NCI-H82 (cell line): ENCODE measurements at regions not wholly inside any gene's neighbourhood (a gene's known extent, or its start where the extent isn't known, plus 50 kb on each side); places are given as distances from the start of the nearest gene placed in this dataset.
A peak's percentile ranks its signal among the peaks of the same experiment; 100 is the strongest.

Experiments used
- DNase-seq: peaks from one replicate; lab custom pipeline; 2025; lab: John Stamatoyannopoulos, UW

- DNase-seq: no peak
Observed at GRCh38 chr13:104034891-104035290, 968.7 kb upstream of the SLC10A2 start.

GRCh38 chr13:104025303-104025702 lies 959.1 kb upstream of the SLC10A2 start:
- no peak for DNase-seq

DNA sequence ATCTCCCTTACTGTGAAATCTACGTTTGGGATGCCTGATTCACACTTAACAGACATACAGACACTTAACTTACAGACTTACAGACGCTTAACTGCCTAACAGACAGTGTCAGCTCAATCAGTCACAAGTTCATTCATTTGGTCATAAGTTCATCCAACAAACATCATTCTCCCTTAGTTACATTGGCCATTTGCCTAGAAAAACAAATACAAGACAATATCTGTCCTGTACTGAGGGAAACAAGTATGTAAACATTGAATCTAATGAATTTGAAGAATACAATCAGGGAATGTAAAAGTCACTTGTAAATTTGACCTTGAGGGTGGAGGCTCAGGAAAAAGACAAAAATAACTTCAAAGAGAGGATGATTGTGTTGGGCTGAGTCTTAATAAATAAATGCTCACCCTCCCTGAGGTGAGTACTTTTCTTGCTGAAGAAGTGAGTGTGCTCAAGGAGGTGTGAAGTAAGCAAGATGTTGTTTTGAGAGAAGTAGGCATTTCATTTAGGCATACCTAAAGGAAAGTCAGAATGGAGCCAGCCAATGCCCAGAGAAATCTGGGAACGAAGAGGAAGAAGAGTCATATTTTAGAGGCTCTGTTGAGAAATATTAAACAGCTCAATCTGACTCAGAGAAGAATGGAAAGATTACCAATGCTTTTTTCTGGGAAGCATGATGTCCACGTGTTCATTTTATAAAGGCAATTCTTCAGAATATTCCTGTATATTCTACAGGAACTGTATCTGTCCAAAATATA lies 958.4 kb upstream of the SLC10A2 start:
- no peak for DNase-seq

- no peak for DNase-seq
Observed at GRCh38 chr13:104021806-104022397, 955.7 kb upstream of the SLC10A2 start.

- DNase-seq: no peak
Observed at GRCh38 chr13:104017317-104017716, 951.1 kb upstream of the SLC10A2 start.

GRCh38 chr13:104015646-104016396 lies 949.6 kb upstream of the SLC10A2 start:
- no peak for DNase-seq

DNA sequence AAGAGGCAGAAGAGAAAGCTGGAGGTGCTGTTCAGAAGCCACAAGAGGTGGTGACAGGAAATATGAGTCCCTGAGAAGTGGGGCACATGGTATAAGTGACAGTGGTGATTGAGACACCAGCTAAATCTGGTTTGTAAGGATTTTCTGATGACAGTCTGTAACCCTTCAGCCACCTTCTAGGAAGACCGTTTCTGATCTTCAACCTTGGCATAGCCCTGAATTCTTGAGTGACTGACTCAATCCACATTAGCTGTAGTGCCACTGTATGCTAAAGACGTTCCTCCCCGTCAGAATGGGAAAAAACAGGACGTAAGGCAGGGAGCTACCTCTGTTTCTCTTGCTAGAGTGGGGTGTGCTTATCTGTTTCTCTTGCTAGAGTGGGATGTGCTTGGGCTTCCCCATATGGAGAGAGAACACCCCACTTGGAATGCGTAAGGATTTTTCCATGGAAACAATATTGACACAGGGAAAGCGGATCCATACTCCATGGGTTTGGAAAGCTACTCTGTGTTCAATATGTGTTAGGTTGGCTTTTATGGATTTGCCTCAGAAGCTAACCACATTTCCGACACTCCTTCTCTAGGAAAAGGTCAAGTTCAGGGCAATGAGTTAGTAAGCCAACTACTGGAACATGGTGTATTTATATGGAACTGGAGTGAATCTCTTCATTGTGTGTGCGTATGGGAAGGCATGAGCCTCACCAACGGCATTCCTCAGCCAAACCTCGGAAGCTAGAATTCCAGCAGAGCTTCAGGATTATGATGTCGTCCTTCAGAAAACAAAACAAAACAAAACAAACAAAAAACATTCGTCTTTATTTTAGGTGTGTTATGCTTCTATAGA lies 948.8 kb upstream of the SLC10A2 start:
- no peak for DNase-seq

DNA sequence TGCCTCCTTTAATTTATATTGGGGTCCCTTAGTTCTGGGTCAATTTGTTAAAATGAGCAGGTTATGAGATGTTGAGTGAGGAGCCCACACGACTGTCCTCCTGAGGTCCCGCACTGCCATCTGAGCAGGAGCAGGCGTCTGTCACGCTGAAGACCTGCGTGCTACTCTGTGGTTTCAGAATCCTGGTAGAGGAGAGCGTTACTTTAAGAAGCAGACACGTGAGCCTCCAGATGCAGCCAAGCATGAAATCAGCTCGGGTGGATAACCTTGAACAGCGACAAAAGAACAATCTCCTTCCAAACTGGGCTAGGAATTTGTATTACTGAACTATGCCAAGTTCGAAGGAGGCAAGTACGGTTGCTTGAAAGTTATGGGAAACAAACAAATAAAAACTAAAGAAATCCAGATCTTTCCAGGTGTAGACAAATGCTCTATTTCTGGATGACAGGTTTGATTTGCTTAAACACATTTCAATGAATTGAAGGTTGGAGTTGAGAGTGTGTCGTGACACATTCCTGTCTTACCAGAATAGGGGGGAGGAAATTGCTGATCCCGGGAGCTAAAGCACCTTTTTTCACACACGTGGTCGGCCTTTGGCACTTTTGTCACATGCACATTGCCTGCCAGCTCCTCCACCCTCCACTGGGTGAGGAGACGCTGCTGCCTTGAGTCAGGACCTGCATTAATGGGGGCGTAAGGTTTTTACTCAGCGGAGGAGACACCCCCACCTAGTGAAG lies 945.5 kb upstream of the SLC10A2 start:
- peak; percentile 94 for DNase-seq

DNA sequence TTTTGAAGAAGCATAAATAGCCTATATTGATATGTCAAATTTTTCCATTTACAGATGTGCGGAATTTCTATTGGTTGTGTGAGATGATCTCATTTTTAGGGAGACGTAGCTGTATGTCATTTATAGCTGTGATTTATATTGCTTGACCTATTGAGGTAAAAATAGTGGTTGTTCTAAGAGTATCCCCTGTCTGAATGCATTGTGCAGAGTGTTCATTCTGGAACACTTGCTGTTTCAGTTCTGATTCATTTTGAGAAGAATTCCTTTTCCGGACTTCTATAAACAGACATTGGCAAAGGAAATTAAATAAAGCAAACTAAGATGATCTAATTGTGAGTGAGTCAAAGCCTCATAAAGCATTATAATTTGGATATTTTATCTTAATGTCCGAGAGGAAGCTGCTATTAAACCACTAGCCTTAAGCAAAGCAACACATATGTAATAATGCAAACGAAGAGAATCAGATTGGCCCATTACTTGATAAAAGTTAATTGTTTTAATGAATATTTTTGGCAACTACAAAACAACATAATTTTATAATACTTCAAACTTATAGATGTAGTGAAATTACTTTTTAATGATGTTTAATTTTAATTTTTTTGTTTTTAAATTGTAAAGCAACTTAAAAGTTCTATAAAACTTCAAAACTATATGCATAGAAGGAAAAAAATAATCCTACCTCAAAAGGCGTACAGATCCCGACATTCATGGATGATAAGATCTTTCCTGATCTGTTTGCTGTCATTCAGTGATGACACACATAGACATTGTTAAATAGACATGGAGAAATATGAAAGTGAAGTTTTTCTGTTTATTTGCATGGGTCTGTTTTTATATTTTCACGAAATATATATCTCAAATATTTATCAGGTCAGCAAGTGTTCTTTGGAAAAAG lies 942.6 kb upstream of the SLC10A2 start:
- no peak for DNase-seq

DNA sequence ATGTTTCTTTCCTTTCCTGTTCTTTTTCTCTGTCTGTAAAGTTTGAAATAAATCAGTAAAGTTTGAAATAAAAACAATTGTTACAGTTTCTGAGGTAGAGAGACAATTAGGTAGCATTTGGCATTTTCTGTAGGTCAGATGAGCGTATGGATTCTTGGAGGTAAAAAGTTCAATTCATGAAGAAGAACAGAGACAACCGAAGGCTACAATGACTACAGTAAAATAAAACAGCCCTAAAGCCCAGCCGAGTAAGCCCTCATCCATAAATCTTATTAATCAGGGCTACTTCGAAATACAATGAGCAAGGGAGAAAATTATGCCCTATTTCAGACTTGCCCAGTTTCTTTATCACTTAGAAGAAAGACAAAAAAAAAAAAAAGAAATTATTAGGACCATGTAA lies 941.9 kb upstream of the SLC10A2 start:
- DNase-seq: peak; percentile 34

DNA sequence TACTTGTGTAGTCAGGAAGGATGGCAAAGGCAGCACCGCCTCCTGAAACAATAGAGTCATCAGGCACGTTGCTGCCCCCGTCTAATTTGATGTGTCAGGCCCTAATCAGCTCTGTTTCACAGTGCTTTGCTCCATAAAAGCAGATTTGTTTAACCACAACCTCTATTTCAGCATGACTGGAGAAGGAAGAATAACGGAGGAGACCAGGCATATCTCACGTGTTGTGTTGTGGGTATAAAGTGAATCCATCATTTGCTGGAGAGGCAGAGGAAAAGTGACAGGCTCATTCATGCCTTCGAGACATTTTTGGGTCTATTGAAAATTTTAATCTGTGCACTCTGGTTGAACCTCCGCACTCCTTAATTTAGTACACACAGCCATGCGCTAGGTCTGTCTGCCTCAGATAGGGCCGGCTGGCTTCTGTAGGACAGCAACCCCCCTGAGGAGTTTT lies 940.4 kb upstream of the SLC10A2 start:
- peak; percentile 50 for DNase-seq

GRCh38 chr13:104004572-104004971 lies 938.4 kb upstream of the SLC10A2 start:
- no peak for DNase-seq

- no peak for DNase-seq
Observed at GRCh38 chr13:104002216-104002615, 936.0 kb upstream of the SLC10A2 start.

GRCh38 chr13:104001766-104002165 lies 935.5 kb upstream of the SLC10A2 start:
- DNase-seq: no peak

GRCh38 chr13:103996733-103997132 lies 930.5 kb upstream of the SLC10A2 start:
- DNase-seq: no peak

- DNase-seq: no peak
Observed at GRCh38 chr13:103983948-103984347, 917.7 kb upstream of the SLC10A2 start.

DNA sequence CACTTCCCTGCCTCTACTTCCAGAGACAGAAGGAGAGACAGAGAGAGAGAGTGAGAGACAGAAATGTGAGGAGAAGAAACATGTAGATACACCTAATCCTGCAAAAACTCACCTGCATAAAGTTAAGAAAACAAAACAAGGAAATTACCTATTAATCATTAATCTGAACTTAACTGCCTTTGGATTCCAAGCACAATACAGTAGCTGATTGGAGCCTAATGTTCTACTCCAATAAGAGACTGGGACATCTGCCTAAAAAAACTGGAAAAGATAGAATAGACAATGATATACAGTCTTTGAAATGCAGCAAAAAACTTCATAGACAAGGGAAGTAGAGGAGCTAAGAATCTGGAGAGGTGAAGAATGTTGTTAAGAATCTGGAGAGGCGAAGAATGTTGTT lies 910.2 kb upstream of the SLC10A2 start:
- DNase-seq: no peak

DNA sequence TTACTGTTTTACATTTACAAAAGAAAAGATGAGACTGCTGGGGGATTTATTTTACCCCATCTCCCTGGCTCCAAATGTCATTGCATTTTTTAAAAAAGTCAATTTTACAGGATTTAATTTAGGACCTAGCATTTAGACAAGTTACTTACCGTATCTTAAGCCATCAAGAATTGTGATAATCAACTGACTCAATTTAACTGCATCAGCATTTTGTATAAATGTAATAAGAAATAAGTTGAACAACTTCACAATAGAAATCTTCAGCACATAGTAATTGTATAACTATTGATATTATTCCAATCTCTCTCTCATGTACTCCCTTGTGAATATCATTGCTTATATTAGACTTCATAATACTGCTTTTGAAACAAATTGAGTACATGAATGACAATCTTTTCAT lies 907.5 kb upstream of the SLC10A2 start:
- no peak for DNase-seq

DNA sequence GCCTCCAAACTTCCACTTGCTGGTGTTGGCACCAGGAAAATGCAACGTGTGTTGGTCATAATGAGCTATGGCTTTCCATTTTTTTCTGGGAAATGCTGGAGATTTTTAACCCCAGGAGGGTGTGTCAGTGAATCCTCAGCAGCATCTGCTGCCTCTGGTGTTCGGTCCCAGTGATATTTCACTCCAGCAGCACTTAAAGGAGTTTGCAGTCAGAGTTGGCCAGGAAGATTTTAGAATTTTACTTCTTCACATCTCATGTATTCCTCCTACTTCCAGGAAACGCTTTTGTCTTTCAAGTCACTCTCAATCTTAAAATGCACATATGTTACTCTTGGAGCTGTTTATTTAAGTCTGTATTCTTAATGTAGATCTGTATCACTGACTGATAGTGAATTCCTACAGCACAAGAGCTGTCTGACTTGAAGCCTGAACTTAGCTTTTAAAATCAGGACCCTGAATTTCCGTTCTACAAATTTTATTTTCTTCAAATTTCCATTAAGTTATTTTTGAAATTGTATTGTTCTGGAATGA lies 903.4 kb upstream of the SLC10A2 start:
- no peak for DNase-seq
